Central memory CD8-positive, alpha-beta T cell (primary cell): ENCODE measurements at regions not wholly inside any gene's neighbourhood (a gene's known extent, or its start where the extent isn't known, plus 50 kb on each side); places are given as distances from the start of the nearest gene placed in this dataset.

Experiments used
- ATAC-seq: fragments of 150-1000 bp; cut with Tn5 transposase; replicated peaks from 2 replicates; pipeline ENCODE4 v1.10.0; 2022; ENCODE audit warnings: mild to moderate bottlenecking, moderate FRiP score, moderate number of reproducible peaks; ENCODE audit not compliant: poor library complexity, severe bottlenecking; ENCODE audit errors: extremely low read depth
- DNase-seq, 2 donors: peaks; one replicate each; pipeline ENCODE4 v3.0.0; 2021; ENCODE audit warnings: low spot score in 2 of 2
- H3K27ac Mint-ChIP-seq: one replicate; pipeline ENCODE4 v1.8.0; 2022; ENCODE audit warnings: low read depth, mild to moderate bottlenecking, moderate library complexity, mixed read lengths
- H3K27me3 Mint-ChIP-seq: one replicate; pipeline ENCODE4 v1.8.0; 2022; ENCODE audit warnings: mixed read lengths
- H3K36me3 Mint-ChIP-seq: one replicate; pipeline ENCODE4 v1.8.0; 2022; ENCODE audit warnings: mild to moderate bottlenecking, moderate library complexity, mixed read lengths; ENCODE audit not compliant: insufficient read depth
- H3K4me1 Mint-ChIP-seq: one replicate; pipeline ENCODE4 v1.8.0; 2022; ENCODE audit warnings: mixed read lengths
- H3K4me3 Mint-ChIP-seq: one replicate; pipeline ENCODE4 v1.8.0; 2022; ENCODE audit warnings: mild to moderate bottlenecking, moderate library complexity, mixed read lengths
- H3K9me3 Mint-ChIP-seq: one replicate; pipeline ENCODE4 v1.8.0; 2022; ENCODE audit warnings: mixed read lengths

DNA sequence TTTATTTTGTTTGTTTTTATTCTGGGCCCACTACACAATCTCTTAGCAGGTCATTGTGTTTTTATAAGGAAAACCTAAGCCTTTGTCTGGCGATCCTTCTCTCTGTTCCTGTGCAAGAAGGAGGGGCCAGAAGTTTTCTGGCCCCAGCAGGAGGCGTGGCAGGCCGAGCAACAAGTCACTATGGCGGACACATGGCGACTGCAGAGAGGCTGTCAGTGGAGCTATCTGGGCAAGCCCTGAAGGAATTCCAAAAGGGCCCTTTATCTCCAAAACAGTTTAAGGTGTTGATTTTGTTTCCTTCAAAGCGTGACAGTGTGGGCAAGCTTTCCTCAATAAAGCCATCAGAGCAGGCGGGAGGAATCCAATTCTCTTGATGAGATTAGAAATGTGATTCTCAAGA lies 118.8 kb upstream of the CTAGE1 start:
- Mint-ChIP-seq H3K9me3 (no peaks in the 10 kb centered on the region), H3K27me3 (no peaks in the 10 kb centered on the region), H3K27ac (no peak overlapping the region), H3K36me3 (no peaks in the 10 kb centered on the region), H3K4me3 (no peak overlapping the region), H3K4me1 (no peaks in the 10 kb centered on the region)
- no peak for DNase-seq
- ATAC-seq, result no peak

DNA sequence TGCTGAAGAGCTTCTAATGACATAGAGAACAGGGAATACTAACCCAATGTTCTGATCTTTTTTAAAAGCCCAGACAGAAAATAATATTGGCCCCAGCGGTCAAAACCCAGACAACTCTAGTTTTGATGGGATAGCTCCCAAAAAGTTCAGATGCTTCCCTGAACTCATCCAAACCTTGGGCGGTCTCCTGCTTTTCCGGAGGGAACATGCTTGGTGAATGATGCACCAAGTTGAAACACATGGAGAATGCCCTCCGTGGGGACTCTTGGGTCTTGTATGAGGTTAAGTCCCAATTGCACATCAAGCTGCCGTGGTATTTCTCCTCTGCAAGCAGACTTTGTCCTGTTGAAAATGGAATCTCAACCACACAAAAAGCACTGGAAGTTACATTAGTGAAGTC lies 120.7 kb upstream of the CTAGE1 start:
- no peaks in the 10 kb centered on the region for H3K27me3 Mint-ChIP-seq
- no peaks in the 10 kb centered on the region for H3K4me1 Mint-ChIP-seq
- DNase-seq (no peak), ATAC-seq (no peak)
- H3K27ac Mint-ChIP-seq, result no peak overlapping the region
- no peaks in the 10 kb centered on the region for H3K9me3 Mint-ChIP-seq
- H3K4me3 Mint-ChIP-seq, result no peak overlapping the region
- no peaks in the 10 kb centered on the region for H3K36me3 Mint-ChIP-seq

DNA sequence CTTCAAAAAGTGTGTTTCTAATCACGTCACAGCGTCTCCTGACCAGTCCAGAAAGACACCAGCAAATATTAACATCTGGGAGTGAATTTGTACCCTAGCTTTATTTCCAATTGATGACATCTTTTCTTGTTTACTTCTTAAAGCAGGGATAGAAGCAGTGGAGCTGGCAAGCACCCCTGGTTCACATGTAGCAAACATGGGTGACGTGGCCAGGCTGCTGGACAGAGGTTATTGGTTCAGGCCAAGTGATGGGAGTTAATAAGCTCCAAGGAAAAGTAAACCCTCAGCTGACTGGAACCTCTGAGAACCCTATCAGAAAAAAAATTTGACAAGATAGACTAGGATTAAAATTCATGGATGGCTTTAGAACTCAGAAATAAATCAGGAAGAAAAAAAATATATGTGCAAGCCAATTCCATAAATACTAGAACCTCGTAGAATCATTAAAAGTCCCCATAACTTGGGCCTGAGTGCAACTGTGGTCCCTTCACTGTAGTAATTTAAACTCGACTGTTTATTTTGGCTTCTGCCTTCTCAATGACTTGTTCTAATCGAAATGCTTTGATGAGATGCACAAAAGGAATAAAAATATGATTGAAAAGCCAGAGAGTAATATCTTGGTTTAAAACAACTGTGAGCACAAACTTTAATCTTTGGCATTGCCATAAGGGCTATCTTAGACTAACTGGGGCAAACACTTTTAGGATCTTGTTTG lies 121.5 kb upstream of the CTAGE1 start:
- ATAC-seq (no peak), DNase-seq (no peak)
- Mint-ChIP-seq H3K4me1 (peaks cover 2% of the 10 kb centered on the region), H3K4me3 (no peak overlapping the region), H3K27me3 (no peaks in the 10 kb centered on the region), H3K36me3 (no peaks in the 10 kb centered on the region), H3K9me3 (no peaks in the 10 kb centered on the region), H3K27ac (no peak overlapping the region)

DNA sequence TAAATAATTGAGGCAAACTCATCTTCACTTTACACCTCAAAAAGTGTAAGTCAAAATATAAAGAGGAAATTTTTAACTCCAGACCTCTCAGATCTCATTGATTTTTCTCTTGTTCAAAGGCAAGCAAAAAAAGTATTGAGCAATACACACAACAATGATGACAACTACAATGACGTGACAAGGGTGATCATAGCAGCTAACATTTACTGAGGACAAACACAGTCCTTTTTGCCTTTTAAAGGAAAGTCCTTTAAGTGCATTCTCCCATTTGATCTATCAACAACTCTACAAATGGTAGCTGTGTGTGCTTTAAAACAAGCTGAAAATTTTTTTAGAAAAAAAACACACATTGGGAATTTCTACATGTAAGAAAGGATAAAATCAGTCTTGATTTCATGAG lies 123.5 kb upstream of the CTAGE1 start:
- no peaks in the 10 kb centered on the region for H3K27me3 Mint-ChIP-seq
- H3K36me3 Mint-ChIP-seq, result no peaks in the 10 kb centered on the region
- no peaks in the 10 kb centered on the region for H3K9me3 Mint-ChIP-seq
- peaks cover 14% of the 10 kb centered on the region for H3K4me1 Mint-ChIP-seq
- no peak overlapping the region for H3K27ac Mint-ChIP-seq
- DNase-seq (no peak), ATAC-seq (no peak)
- H3K4me3 Mint-ChIP-seq, result no peak overlapping the region

DNA sequence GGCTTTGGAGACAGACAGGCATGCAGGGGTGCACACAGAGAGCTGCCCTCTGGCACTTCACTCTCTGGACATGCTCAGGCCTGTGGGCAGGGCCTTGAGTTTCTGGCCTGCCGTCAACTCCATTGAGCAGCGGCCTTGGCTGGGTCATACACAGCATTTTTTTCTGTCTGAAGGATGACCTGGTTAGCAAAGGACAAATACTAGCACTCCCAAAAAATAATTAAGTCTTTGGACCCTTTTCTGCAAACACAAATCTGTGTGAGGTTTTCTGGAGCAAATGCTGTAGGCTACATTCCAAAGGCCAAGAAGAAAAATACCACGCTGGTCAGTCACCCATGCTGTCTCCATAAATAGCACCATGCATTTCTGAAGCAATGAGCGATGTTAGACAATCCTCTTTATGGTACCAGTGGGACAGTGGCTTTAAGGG lies 124.7 kb upstream of the CTAGE1 start:
- Mint-ChIP-seq H3K27me3 (no peaks in the 10 kb centered on the region), H3K4me3 (no peak overlapping the region), H3K9me3 (no peaks in the 10 kb centered on the region), H3K36me3 (no peaks in the 10 kb centered on the region), H3K27ac (no peak overlapping the region), H3K4me1 (peaks cover 14% of the 10 kb centered on the region)
- ATAC-seq (no peak), DNase-seq (no peak)

DNA sequence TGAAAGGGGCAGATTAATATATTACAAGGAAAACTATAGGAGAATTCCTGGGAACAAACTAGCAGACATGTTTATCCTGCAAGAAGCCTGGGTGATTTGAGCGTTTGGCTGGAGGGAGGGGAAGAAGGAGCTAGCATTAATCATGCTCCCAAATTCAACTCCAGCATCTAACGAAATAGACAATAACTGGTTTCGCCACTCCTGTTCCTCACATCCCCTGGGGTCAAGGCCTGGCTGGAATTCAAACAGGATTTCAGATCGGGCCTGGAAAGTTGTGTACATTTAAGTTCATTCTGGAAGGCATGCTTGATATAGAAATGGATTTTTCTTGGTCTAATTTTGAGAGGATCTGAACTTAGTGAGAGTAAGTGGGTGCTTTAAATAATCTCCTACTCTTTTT lies 126.1 kb upstream of the CTAGE1 start:
- H3K27ac Mint-ChIP-seq, result no peak overlapping the region
- no peak overlapping the region for H3K4me3 Mint-ChIP-seq
- peaks cover 14% of the 10 kb centered on the region for H3K4me1 Mint-ChIP-seq
- H3K27me3 Mint-ChIP-seq, result no peaks in the 10 kb centered on the region
- no peaks in the 10 kb centered on the region for H3K36me3 Mint-ChIP-seq
- DNase-seq (no peak), ATAC-seq (no peak)
- no peaks in the 10 kb centered on the region for H3K9me3 Mint-ChIP-seq

DNA sequence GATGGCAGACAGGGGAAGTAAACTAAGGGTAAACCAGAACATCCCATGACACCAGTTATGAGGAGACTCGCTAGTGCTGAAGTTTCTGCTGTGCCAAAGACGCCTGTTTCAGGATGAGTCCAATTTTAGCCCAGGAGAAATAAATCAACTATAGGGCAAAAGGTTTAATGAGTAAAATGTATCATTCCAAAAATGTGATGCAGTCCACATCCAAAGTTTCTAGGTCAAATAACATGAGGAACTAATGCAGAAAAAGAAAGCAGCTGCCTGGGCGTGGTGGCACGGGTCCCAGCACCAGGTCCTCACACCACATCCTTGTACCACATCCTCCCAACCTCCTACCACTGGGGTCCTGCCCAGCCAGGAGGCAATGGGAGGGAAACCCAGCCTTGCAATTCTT lies 126.9 kb upstream of the CTAGE1 start:
- Mint-ChIP-seq H3K4me3 (no peak overlapping the region), H3K27me3 (no peaks in the 10 kb centered on the region), H3K27ac (no peak overlapping the region), H3K9me3 (no peaks in the 10 kb centered on the region), H3K4me1 (peaks cover 14% of the 10 kb centered on the region), H3K36me3 (no peaks in the 10 kb centered on the region)
- ATAC-seq (no peak), DNase-seq (no peak)

DNA sequence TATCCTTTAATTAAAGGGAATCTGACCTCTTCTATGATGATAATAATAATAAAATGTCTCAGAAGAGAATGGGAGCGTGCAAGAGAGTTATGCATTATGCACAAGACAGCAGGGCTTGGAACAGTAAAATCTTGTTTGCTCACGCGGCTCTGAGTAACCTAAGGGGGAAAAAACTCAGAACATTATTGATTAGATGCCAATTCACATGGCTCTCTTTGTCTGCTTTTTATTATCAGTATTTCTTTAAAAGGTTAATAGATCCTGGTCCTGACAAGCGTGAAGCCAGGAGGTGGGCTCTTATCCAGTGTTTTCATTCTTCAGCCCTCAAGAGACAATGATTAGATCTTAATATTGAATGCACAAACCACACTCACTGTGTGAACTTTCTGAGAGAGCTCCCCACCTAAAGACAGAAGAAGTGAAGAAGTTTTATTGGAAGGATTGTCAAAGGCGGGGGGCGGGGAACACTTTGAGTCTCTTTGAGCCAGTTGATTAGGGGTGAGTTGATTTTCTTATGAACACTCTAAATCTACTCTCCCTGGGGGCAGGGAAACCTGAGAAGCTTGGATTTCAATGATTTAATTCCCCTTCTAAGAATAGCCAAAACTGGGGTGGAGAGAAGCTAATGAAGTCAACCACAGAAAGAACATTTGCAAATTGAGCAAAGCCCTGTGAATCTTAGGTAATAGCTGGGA lies 127.5 kb upstream of the CTAGE1 start:
- Mint-ChIP-seq H3K4me3 (no peak overlapping the region), H3K9me3 (no peaks in the 10 kb centered on the region), H3K27ac (no peak overlapping the region), H3K27me3 (no peaks in the 10 kb centered on the region), H3K4me1 (peaks cover 14% of the 10 kb centered on the region), H3K36me3 (no peaks in the 10 kb centered on the region)
- DNase-seq (no peak), ATAC-seq (no peak)

DNA sequence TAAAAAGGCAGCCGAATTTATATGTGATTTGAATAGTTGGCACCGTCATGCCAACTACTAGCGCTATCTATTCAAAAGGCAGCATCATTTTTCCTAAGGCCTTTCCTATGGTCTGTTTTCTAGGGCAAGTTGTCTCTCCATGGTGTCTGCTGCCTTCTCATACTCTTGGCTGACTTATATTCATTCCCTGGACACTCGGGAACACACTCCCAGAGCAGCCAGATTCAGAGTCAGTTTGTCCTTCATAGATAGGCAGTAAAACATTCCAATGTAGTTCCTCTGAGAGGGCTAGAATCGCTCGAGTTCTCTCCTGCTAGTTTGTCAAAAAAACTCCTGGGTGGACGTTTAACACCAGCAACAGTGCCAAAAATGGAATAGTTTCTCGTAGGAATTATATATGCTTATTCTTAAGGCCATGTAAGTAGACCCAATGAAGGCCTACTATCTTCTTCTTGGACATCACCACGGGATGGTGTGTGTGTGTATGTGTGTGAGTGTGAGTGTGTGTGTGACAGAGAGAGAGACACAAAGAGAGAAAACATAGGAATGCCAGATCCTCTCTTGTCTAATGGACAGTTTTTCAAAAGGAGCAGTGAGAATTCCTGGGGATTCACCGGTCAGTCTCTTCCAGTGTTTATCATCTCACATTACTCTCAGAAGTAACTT lies 129.3 kb upstream of the CTAGE1 start:
- Mint-ChIP-seq H3K27me3 (no peaks in the 10 kb centered on the region), H3K4me3 (no peak overlapping the region), H3K36me3 (no peaks in the 10 kb centered on the region), H3K27ac (no peak overlapping the region), H3K9me3 (no peaks in the 10 kb centered on the region), H3K4me1 (peaks cover 14% of the 10 kb centered on the region)
- no peak for DNase-seq
- no peak for ATAC-seq

DNA sequence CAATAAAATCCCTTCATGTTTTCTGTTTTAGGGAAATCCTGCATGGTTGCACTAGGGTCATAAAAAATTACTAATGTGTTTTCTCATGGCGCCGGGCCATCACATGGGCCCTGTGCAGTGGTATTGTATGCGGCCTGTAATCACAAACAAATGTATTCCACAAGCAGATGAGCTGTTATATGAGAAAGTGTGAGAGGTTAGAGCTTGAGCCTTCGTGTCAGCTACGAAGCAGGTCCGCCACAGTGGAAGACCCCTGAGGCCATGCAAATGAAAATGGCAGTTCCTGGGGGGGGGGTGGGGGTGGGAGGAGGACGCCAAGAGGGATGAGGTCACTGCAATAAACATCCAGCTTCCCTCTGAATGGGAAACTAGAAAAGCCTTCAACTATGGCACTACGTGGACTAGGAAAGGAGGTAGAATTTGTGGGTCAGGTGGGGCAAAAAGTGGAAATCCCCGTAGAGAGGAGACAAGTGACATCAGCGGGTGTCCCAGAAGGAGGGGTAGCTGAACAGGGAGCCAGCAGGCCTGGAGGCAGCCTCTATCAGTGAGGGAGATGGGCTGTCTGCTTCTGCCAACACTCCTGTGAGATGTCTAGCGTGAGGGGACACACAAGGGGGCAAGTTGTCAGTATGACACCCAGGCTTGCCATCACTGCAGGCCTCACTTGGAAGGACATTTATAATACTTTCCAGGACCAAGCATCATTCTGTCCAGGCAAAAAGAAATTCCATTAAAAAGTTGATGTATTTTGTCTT lies 130.3 kb upstream of the CTAGE1 start:
- no peak overlapping the region for H3K4me3 Mint-ChIP-seq
- ATAC-seq (no peak), DNase-seq (no peak)
- H3K36me3 Mint-ChIP-seq, result no peaks in the 10 kb centered on the region
- H3K27me3 Mint-ChIP-seq, result no peaks in the 10 kb centered on the region
- H3K9me3 Mint-ChIP-seq, result no peaks in the 10 kb centered on the region
- H3K4me1 Mint-ChIP-seq, result peaks cover 14% of the 10 kb centered on the region
- no peak overlapping the region for H3K27ac Mint-ChIP-seq

DNA sequence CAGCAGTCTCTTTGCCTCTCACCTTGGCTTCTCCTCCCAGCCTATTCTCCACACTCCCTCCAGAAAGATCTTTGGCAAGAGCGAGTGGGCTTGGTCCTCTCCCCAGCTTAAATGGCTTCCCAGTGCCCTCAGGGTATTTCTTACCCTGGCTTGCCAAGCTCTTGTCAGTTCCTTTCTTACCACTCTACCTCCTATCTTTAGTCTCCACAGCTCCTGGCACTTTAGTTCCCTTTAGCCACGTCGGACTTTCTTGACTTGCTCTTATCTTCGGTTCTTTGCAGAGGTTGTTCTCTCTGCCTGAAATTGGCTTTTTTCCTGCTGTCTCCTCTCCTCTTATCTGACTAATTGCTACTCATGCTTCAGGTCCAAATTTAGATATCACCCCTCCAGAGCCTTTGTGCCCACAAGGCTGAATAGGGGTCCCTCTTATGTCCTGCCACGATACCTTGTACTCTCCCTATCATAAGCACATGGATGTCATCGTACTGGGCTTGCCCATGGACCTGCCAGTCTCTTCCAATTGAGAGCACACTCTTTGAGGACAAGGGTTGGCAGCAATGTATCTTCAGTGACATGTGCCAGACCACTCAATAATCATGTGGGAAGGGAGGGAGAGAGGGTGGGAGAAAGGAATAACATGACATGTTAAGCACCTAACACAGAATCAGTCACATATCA lies 131.7 kb upstream of the CTAGE1 start:
- no peaks in the 10 kb centered on the region for H3K36me3 Mint-ChIP-seq
- peaks cover 10% of the 10 kb centered on the region for H3K4me1 Mint-ChIP-seq
- DNase-seq (no peak), ATAC-seq (no peak)
- H3K9me3 Mint-ChIP-seq, result no peaks in the 10 kb centered on the region
- no peak overlapping the region for H3K4me3 Mint-ChIP-seq
- H3K27me3 Mint-ChIP-seq, result no peaks in the 10 kb centered on the region
- no peak overlapping the region for H3K27ac Mint-ChIP-seq

DNA sequence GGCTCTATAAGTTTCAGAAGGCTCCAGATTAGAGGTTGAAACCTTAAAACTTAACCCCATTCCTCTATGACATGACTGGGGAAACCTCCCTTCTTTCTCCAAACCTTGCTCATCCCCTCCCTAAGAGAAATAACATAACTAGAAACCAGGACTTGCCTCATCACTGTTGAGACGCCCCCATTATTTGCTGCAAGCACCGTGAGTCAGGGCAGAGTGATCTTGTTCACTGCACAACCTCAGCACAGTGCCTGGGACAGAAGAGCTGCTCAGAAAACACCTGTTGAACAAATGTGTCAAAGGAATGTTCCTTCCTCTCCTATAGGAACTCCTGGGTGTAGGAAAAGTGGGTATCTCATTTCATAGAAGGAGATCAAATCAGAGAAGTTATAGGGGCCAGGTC lies 132.7 kb upstream of the CTAGE1 start:
- H3K4me3 Mint-ChIP-seq, result no peak overlapping the region
- H3K27me3 Mint-ChIP-seq, result no peaks in the 10 kb centered on the region
- no peaks in the 10 kb centered on the region for H3K9me3 Mint-ChIP-seq
- no peak overlapping the region for H3K27ac Mint-ChIP-seq
- no peak for DNase-seq
- no peak for ATAC-seq
- H3K36me3 Mint-ChIP-seq, result no peaks in the 10 kb centered on the region
- H3K4me1 Mint-ChIP-seq, result peaks cover under 1% of the 10 kb centered on the region
